OCI-LY3 (cell line): ENCODE measurements at regions not wholly inside any gene's neighbourhood (a gene's known extent, or its start where the extent isn't known, plus 50 kb on each side); places are given as distances from the start of the nearest gene placed in this dataset.

Experiments used
- CTCF ChIP-seq: fragments of 200-600, 300-600 bp; sonication (generic); IDR thresholded peaks from 2 replicates; pipeline ENCODE4 v1.5.1; 2014; ENCODE audit warnings: antibody characterized with exemption, low read length, low read depth
- EZH2phosphoT487 ChIP-seq: fragments of 200-600 bp; shearing (Covaris generic); IDR thresholded peaks from 2 replicates; pipeline ENCODE4 v1.6.1; 2018; ENCODE audit warnings: antibody characterized with exemption, mixed run types, low read depth

GRCh38 chr1:114290341-114290740 lies 136.7 kb upstream of the SYT6 start:
- no peak for TF ChIP-seq CTCF
- no peak for TF ChIP-seq EZH2phosphoT487
